ENCODE measurements at regions not wholly inside any gene's neighbourhood (a gene's known extent, or its start where the extent isn't known, plus 50 kb on each side); places are given as distances from the start of the nearest gene placed in this dataset.

DNA sequence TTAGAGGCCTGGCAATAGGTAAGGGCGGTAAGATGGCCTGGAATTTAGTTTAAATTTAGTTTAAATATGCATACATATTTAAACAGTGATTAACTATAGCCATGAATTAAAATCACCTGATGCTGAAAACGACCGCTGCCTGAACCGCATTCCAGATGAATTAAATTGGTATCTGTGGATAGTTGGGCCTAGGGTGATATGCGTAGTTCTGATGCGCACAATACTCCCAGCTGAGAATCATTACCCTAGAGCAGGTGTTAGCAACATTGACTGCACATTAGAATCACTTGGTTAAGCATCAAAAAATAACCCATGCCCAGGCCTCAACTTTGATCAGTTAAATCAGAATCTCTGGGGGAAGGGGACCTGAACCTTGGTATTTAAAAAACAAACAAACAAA, 432.4 kb downstream of the GBA3 start:
- TF ChIP-seq POLR2A (IDR thresholded peaks at IDR 0.05; ENCODE audit: low read depth) (no peak), POLR2AphosphoS5 (IDR thresholded peaks at IDR 0.05) (no peak), EP300 (IDR thresholded peaks at IDR 0.05) (no peak)
- TF ChIP-seq, protein P1, sequence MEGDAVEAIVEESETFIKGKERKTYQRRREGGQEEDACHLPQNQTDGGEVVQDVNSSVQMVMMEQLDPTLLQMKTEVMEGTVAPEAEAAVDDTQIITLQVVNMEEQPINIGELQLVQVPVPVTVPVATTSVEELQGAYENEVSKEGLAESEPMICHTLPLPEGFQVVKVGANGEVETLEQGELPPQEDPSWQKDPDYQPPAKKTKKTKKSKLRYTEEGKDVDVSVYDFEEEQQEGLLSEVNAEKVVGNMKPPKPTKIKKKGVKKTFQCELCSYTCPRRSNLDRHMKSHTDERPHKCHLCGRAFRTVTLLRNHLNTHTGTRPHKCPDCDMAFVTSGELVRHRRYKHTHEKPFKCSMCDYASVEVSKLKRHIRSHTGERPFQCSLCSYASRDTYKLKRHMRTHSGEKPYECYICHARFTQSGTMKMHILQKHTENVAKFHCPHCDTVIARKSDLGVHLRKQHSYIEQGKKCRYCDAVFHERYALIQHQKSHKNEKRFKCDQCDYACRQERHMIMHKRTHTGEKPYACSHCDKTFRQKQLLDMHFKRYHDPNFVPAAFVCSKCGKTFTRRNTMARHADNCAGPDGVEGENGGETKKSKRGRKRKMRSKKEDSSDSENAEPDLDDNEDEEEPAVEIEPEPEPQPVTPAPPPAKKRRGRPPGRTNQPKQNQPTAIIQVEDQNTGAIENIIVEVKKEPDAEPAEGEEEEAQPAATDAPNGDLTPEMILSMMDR (IDR thresholded peaks at IDR 0.05), result no peak
- Histone ChIP-seq H3K9me3 (no peaks in the 10 kb centered on the region), H3K4me1 (no peaks in the 10 kb centered on the region), H3K27ac (replicated peaks in 1 of 4) (no peak overlapping the region), H3K36me3 (no peaks in the 10 kb centered on the region), H3K4me3 (no peak overlapping the region), H3K27me3 (no peaks in the 10 kb centered on the region)
- no peak for DNase-seq (ENCODE audit: extremely low spot score)
- intact Hi-C loops (cut with DNase I), result no loop called here
- WGBS, result 93% methylated on average over 6 of the region's 6 CpGs

DNA sequence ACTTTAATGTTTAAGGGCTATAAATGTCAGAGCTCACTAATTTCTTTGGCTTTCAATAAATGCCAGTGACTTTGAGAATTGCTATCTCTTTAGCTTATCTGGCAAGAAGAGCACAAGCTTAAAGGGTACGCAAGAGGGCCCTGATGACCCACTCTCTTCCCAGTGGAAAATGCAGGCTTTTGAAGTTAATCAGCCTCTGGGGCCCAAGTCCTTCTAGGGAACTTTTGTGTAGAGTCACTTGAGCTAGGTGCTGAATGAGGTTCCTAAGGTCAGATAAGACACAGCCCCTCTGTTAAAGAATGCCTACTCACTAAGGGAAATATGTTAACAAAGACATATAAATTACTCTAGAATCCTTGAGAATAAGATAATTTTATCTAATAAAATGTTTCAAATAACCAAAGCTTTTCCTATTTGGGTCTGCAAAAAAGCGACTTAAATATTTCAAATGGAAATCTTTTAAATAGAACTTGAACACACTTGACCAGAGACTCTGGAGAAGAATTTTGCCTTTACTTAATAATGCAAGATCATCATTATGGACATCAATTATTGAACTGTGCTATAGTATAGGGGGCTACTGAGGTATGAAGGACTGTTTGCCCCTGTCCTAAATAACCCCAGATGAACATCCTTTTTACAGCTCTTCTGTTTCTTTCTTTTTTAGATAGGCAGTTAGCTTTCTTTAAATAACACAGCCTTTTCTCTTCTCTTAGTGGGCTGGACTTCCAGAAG, 430.1 kb downstream of the GBA3 start:
- WGBS, result 94% methylated on average over 2 of the region's 2 CpGs
- H3K27ac ChIP-seq (replicated peaks in 1 of 4), result no peak overlapping the region
- H3K9me3 ChIP-seq, result no peaks in the 10 kb centered on the region
- H3K27me3 ChIP-seq, result no peaks in the 10 kb centered on the region
- no peak overlapping the region for H3K4me3 ChIP-seq
- H3K36me3 ChIP-seq, result no peaks in the 10 kb centered on the region
- TF ChIP-seq POLR2AphosphoS5 (IDR thresholded peaks at IDR 0.05), result no peak
- no peak for TF ChIP-seq EP300 (IDR thresholded peaks at IDR 0.05)
- no peak for TF ChIP-seq POLR2A (IDR thresholded peaks at IDR 0.05; ENCODE audit: low read depth)
- TF ChIP-seq, protein P1 (IDR thresholded peaks at IDR 0.05), result no peak
- H3K4me1 ChIP-seq, result no peaks in the 10 kb centered on the region
- intact Hi-C loops (cut with DNase I), result no loop called here
- no peak for DNase-seq (ENCODE audit: extremely low spot score)

DNA sequence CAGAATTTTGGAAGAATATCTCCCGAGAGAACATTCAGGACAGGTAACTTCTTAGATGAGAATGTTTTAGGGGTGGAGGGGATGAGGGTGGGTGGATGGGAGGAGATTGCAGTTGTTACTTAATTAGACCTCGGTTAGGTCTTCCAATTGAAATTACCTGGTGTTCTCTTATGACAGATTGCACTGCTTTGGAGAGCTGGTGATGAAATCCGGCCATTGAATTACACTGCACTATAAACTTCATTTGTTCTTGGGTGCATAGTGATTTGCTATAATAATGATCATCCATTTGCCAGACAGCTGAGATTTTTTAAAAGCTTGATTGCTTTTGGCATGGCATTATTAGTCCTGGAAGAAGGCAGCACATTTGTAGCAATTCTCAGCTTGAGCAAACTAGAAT, 427.6 kb downstream of the GBA3 start:
- no peaks in the 10 kb centered on the region for H3K4me1 ChIP-seq
- intact Hi-C loops (cut with DNase I), result no loop called here
- 70% methylated on average over 3 of the region's 3 CpGs for WGBS

GRCh38 chr4:23117826-23118225, 425.1 kb downstream of the GBA3 start:
- 75% methylated on average over 1 of the region's 1 CpG for WGBS
- no peaks in the 10 kb centered on the region for H3K36me3 ChIP-seq
- H3K9me3 ChIP-seq, result no peaks in the 10 kb centered on the region
- TF ChIP-seq POLR2A (IDR thresholded peaks at IDR 0.05; ENCODE audit: low read depth) (no peak), EP300 (IDR thresholded peaks at IDR 0.05) (no peak), POLR2AphosphoS5 (IDR thresholded peaks at IDR 0.05) (no peak)
- TF ChIP-seq, protein P1 (IDR thresholded peaks at IDR 0.05), result no peak
- H3K4me1 ChIP-seq, result no peaks in the 10 kb centered on the region
- no peak overlapping the region for H3K27ac ChIP-seq (replicated peaks in 1 of 4)
- no peak overlapping the region for H3K4me3 ChIP-seq
- intact Hi-C loops (cut with DNase I), result no loop called here
- no peak for DNase-seq (ENCODE audit: extremely low spot score)
- no peaks in the 10 kb centered on the region for H3K27me3 ChIP-seq

More for the DNA sequence above, 427.6 kb downstream of the GBA3 start:
- no peaks in the 10 kb centered on the region for H3K36me3 ChIP-seq
- H3K27me3 ChIP-seq, result no peaks in the 10 kb centered on the region
- DNase-seq (ENCODE audit: extremely low spot score), result no peak
- no peaks in the 10 kb centered on the region for H3K9me3 ChIP-seq
- no peak overlapping the region for H3K4me3 ChIP-seq
- no peak overlapping the region for H3K27ac ChIP-seq (replicated peaks in 1 of 4)
- TF ChIP-seq EP300 (IDR thresholded peaks at IDR 0.05), result no peak

DNA sequence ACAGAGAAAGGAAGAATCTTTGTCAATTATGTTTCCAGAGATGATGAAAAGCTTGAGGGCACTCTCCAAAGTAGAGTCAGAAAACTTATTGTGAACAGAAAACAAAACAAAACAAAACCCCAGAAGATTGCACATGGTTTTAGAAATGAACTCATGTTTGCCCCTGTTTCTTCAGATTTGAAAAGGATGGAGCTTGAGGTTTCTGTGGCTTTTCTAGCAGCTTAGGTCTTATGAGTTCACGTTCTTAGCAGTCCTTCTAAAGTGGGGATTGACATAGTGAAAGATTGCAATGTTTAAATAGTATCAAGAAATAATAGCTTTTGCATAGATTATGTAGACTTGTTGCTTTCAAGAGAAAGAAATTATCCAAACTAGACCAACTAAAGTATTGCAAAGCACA, 421.8 kb downstream of the GBA3 start:
- Histone ChIP-seq H3K27me3 (no peaks in the 10 kb centered on the region), H3K4me3 (no peak overlapping the region), H3K27ac (replicated peaks in 1 of 4) (no peak overlapping the region), H3K9me3 (no peaks in the 10 kb centered on the region), H3K36me3 (no peaks in the 10 kb centered on the region), H3K4me1 (no peaks in the 10 kb centered on the region)
- intact Hi-C loops (cut with DNase I), result no loop called here
- TF ChIP-seq, protein P1 (IDR thresholded peaks at IDR 0.05), result no peak
- TF ChIP-seq POLR2AphosphoS5 (IDR thresholded peaks at IDR 0.05), result no peak
- no peak for TF ChIP-seq EP300 (IDR thresholded peaks at IDR 0.05)
- TF ChIP-seq POLR2A (IDR thresholded peaks at IDR 0.05; ENCODE audit: low read depth), result no peak
- DNase-seq (ENCODE audit: extremely low spot score), result no peak
- WGBS, result 53% methylated on average over 1 of the region's 1 CpG

Measured in esophagus muscularis mucosa (tissue), 4 donors.